Peyer's patch (tissue), 4 donors: ENCODE measurements at regions not wholly inside any gene's neighbourhood (a gene's known extent, or its start where the extent isn't known, plus 50 kb on each side); places are given as distances from the start of the nearest gene placed in this dataset.

Experiments
- POLR2A ChIP-seq, 2 donors: fragments of 450-650 bp; IDR thresholded peaks; one replicate each; pipeline ENCODE4 v1.5.1; 2017; ENCODE audit warnings: antibody characterized with exemption in 2 of 2, mild to moderate bottlenecking in 2 of 2, moderate library complexity in 2 of 2
- TF ChIP-seq, protein P1 (sequence below), 6 experiments: fragments of 450-650 bp in 4 of 6; fragments of 200-600 bp in 2 of 6; sonication (generic) in 1 of 6; IDR thresholded peaks; one replicate each; pipeline ENCODE4 v1.5.1; 2017 to 2019; ENCODE audit warnings: antibody characterized with exemption in 6 of 6, mild to moderate bottlenecking in 3 of 6, moderate library complexity in 1 of 6

DNA sequence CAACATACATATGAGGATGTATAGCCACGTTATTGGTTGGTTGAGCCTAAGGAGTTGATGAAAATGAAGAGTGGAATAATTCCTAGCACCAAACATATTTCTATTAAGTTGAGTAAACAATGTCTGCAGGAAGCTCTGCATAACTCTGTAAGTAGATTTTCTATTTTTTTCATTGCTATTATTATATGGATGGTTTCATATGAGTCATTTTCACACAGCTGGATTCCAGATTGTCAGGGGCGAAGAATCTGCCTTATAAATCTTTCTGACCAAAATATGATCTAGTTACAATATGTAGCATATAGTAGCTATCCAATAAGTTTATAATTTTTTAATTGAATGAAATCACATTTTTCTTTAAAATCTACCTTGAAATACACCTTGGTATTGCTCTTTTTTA is 468.0 kb upstream of the PKDCC start:
- TF ChIP-seq, protein P1, sequence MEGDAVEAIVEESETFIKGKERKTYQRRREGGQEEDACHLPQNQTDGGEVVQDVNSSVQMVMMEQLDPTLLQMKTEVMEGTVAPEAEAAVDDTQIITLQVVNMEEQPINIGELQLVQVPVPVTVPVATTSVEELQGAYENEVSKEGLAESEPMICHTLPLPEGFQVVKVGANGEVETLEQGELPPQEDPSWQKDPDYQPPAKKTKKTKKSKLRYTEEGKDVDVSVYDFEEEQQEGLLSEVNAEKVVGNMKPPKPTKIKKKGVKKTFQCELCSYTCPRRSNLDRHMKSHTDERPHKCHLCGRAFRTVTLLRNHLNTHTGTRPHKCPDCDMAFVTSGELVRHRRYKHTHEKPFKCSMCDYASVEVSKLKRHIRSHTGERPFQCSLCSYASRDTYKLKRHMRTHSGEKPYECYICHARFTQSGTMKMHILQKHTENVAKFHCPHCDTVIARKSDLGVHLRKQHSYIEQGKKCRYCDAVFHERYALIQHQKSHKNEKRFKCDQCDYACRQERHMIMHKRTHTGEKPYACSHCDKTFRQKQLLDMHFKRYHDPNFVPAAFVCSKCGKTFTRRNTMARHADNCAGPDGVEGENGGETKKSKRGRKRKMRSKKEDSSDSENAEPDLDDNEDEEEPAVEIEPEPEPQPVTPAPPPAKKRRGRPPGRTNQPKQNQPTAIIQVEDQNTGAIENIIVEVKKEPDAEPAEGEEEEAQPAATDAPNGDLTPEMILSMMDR (IDR thresholded peaks at IDR 0.05) = no peak
- no peak for TF ChIP-seq POLR2A (IDR thresholded peaks at IDR 0.05)
